ENCODE measurements at regions not wholly inside any gene's neighbourhood (a gene's known extent, or its start where the extent isn't known, plus 50 kb on each side); places are given as distances from the start of the nearest gene placed in this dataset.

GRCh38 chr6:153780011-153780410 is 259.0 kb upstream of the OPRM1 start:
- no peak for DNase-seq

- DNase-seq, result no peak
These were observed 260.8 kb upstream of the OPRM1 start for GRCh38 chr6:153778216-153778615.

- DNase-seq, result no peak
These were observed 267.5 kb upstream of the OPRM1 start for GRCh38 chr6:153771577-153771976.

GRCh38 chr6:153767127-153767526 is 271.9 kb upstream of the OPRM1 start:
- no peak for DNase-seq

GRCh38 chr6:153758516-153758915 is 280.5 kb upstream of the OPRM1 start:
- DNase-seq, result no peak

GRCh38 chr6:153735761-153736160 is 303.3 kb upstream of the OPRM1 start:
- DNase-seq, result no peak

- DNase-seq, result no peak
These were observed 309.9 kb upstream of the OPRM1 start for GRCh38 chr6:153729189-153729588.

- DNase-seq, result no peak
These were observed 311.2 kb upstream of the OPRM1 start for GRCh38 chr6:153727885-153728284.

GRCh38 chr6:153725456-153725855 is 313.6 kb upstream of the OPRM1 start:
- no peak for DNase-seq

- DNase-seq, result no peak
These were observed 318.3 kb upstream of the OPRM1 start for GRCh38 chr6:153720732-153721131.

GRCh38 chr6:153705429-153705828 is 333.6 kb upstream of the OPRM1 start:
- DNase-seq, result no peak

- DNase-seq, result no peak
These were observed 336.4 kb upstream of the OPRM1 start for GRCh38 chr6:153702671-153703070.

- no peak for DNase-seq
These were observed 340.4 kb upstream of the OPRM1 start for GRCh38 chr6:153698637-153699036.

- no peak for DNase-seq
These were observed 341.0 kb upstream of the OPRM1 start for GRCh38 chr6:153698001-153698400.

GRCh38 chr6:153677522-153677921 is 361.5 kb upstream of the OPRM1 start:
- DNase-seq, result no peak

GRCh38 chr6:153673750-153674149 is 365.3 kb upstream of the OPRM1 start:
- no peak for DNase-seq

GRCh38 chr6:153673225-153673624 is 365.8 kb upstream of the OPRM1 start:
- DNase-seq, result no peak

GRCh38 chr6:153670403-153671026 is 368.5 kb upstream of the OPRM1 start:
- no peak for DNase-seq

- no peak for DNase-seq
These were observed 370.3 kb upstream of the OPRM1 start for GRCh38 chr6:153668758-153669157.

GRCh38 chr6:153662982-153663381 is 376.1 kb upstream of the OPRM1 start:
- DNase-seq, result no peak

GRCh38 chr6:153645326-153645725 is 393.7 kb upstream of the OPRM1 start:
- DNase-seq, result no peak

- DNase-seq, result no peak
These were observed 395.0 kb upstream of the OPRM1 start for GRCh38 chr6:153644000-153644399.

- no peak for DNase-seq
These were observed 404.6 kb upstream of the OPRM1 start for GRCh38 chr6:153634416-153634815.

- DNase-seq, result no peak
These were observed 414.0 kb upstream of the OPRM1 start for GRCh38 chr6:153625089-153625488.

- no peak for DNase-seq
These were observed 414.5 kb upstream of the OPRM1 start for GRCh38 chr6:153624528-153624927.

GRCh38 chr6:153623496-153623895 is 415.5 kb upstream of the OPRM1 start:
- DNase-seq, result no peak

Measured in activated CD4-positive, alpha-beta T cell treated with anti-CD3 and anti-CD28 coated beads, Interleukin-2, amount 50 U/mL, for 16 hours (primary cell).